NB4 (cell line): ENCODE measurements at regions not wholly inside any gene's neighbourhood (a gene's known extent, or its start where the extent isn't known, plus 50 kb on each side); places are given as distances from the start of the nearest gene placed in this dataset.

Experiments
- CTCF ChIP-seq: IDR thresholded peaks from one replicate; pipeline ENCODE4 v1.5.1; 2012; ENCODE audit warnings: low read depth, low read length
- MYC ChIP-seq: IDR thresholded peaks from 2 replicates; pipeline ENCODE4 v1.6.1; 2011; ENCODE audit warnings: low read depth, low read length
- POLR2A ChIP-seq: IDR thresholded peaks from 2 replicates; pipeline ENCODE4 v1.6.1; 2011; ENCODE audit warnings: mild to moderate bottlenecking; ENCODE audit not compliant: insufficient read length; ENCODE audit errors: extremely low read depth

GRCh38 chr5:71924980-71925379 is 182.3 kb upstream of the MAP1B start:
- no peak for TF ChIP-seq CTCF
- TF ChIP-seq POLR2A, result no peak
- TF ChIP-seq MYC, result no peak
